HG02798 (cell line): ENCODE measurements at regions not wholly inside any gene's neighbourhood (a gene's known extent, or its start where the extent isn't known, plus 50 kb on each side); places are given as distances from the start of the nearest gene placed in this dataset.

ENCODE experiments used
- ATAC-seq: cut with Tn5 transposase; IDR thresholded peaks from one replicate; pipeline ENCODE4 v1.9.1; 2021; ENCODE audit warnings: mild to moderate bottlenecking; ENCODE audit not compliant: unreplicated experiment, poor library complexity

DNA sequence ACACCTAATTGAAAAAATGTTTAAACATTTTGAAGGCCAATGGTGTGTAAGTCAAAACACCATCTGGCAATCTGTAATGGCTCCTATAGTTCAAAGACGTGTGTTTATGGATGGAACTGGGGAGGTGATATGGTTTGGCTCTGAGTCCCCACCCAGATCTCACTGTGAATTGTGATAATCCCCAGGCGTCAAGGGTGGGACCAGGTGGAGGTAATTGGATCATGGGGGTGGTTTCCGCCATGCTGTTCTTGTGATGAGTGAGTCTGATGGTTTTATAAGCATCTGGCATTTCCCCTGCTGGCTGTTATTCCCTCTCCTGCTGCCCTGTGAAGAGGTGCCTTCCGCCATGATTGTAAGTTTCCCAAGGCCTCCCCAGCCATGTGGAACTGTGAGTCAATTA, 52.2 kb downstream of the ADRA2C start:
- no peak for ATAC-seq

GRCh38 chr4:3819210-3819919, 53.2 kb downstream of the ADRA2C start:
- ATAC-seq, result no peak

GRCh38 chr4:3820016-3820805, 54.0 kb downstream of the ADRA2C start:
- no peak for ATAC-seq

GRCh38 chr4:3820806-3821579, 54.8 kb downstream of the ADRA2C start:
- ATAC-seq, result no peak

- ATAC-seq, result no peak
These were observed 55.5 kb downstream of the ADRA2C start for GRCh38 chr4:3821580-3822229.

DNA sequence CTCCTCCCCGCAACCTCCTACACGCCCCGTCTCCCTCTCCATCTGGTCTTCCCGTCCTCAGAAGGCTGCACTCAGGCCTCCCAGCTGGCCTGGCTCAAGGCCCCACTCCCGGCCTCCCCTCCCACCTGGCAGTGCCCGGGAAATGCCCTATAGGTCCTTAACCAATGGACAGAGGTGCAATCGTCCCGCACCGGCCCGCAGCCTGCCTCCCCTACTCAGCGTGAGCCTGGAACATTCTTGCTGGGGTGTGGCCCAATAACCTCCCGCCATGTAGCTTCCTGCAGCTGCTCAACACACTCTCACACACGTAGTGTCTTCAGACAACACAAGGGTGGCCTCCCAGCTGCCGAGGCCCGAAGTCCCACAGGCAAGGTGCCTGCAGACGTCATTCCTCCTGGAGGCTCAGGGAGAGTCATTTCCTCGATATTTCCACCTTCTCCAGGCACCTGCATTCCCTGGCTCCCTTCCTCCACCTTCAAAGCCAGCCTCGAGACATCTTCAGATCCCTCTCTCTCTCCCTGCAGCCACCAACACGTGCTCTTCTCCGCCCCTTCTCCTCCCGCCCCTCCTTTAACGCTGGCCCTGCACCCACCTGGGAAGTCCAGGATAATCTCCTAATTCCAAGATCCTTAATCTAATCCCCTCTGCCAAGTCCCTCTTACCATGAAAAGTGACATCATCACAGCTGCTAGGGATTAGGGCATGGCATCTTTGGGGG, 56.2 kb downstream of the ADRA2C start:
- no peak for ATAC-seq

DNA sequence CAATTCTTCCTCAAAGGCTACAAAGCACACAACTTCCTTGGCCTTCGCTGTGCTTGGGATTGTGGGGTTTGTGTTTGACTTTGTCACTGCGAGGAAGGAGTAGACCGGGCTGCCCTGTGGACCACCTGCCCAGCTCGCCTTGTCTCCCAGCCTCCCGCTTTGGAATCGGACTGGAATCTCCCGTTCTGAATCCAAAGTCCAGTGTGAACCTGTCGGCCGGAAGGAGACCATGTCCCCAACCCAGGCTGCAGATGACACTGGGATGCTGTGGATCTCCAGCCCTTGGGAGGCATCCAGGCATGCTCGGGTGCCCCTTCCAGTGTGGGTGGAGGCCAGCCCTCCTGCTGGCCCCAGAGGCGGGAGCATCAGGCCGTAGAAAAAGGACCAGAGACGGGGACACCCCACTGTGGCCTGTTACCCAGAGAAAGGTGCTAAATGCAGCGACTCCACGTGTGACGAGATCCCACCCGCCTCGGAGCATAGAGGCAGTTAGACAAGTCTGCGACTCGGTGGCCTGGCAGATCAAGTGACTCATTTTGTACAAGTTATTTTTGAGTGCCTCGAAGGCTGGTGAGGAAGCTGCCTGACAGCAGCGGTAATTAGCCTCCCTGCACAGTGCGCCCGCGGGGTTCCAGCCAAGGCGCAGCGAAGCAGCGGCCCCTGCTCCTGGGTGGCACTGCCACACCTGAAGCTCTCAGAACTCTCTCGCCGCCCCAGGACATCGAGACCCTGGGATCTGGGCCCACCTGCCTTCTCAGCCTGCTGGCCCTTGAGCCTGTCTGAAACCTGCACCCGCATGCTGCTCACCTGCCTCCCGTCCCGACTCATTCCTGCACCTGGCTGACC, 57.5 kb downstream of the ADRA2C start:
- no peak for ATAC-seq

GRCh38 chr4:3824521-3825270, 58.5 kb downstream of the ADRA2C start:
- ATAC-seq, result no peak

DNA sequence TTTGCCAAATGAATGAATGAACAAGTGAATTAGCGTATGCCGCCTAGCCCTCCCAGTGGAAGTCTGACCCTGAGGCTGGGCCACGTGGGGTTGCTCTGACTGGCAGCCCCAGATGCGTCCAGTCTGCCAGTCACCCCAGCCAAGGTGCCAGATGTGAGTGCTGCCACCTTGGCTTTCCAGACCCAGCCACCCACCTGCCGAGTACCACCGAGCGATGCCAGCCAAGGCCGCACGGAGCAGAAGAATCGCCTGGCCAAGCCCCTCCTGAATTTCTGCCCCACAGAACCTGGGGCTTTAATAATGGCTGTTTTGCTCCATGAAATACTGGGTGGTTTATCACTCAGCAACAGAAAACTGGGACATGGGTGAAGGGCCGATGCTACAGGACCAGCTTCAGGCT, 59.3 kb downstream of the ADRA2C start:
- no peak for ATAC-seq

- no peak for ATAC-seq
These were observed 60.3 kb downstream of the ADRA2C start for GRCh38 chr4:3826247-3827172.

GRCh38 chr4:3827616-3828492, 61.7 kb downstream of the ADRA2C start:
- ATAC-seq, result no peak

GRCh38 chr4:3828546-3828945, 62.4 kb downstream of the ADRA2C start:
- ATAC-seq, result no peak

GRCh38 chr4:3829211-3829955, 63.2 kb downstream of the ADRA2C start:
- ATAC-seq, result no peak

GRCh38 chr4:3829956-3830773, 64.0 kb downstream of the ADRA2C start:
- no peak for ATAC-seq
